Activated CD4-positive, alpha-beta T cell treated with anti-CD3 and anti-CD28 coated beads for 36 hours (primary cell): ENCODE measurements at regions not wholly inside any gene's neighbourhood (a gene's known extent, or its start where the extent isn't known, plus 50 kb on each side); places are given as distances from the start of the nearest gene placed in this dataset.

Experiments
- ATAC-seq: fragments of 200-7000 bp; cut with Tn5 transposase; one replicate; pipeline ENCODE4 v1.10.0; 2021; ENCODE audit warnings: mild to moderate bottlenecking, moderate library complexity
- CTCF ChIA-PET: fragments of 350-600 bp; sonication (Branson Sonifier 250); formaldehyde crosslinking; loops from one replicate; lab custom pipeline; 2021; ENCODE audit warnings: antibody characterized with exemption; lab: Charles Lee
- POLR2A ChIA-PET: fragments of 350-600 bp; sonication (Branson Sonifier 250); formaldehyde crosslinking; loops from one replicate; lab custom pipeline; 2021; ENCODE audit warnings: antibody characterized with exemption, inconsistent platforms; lab: Charles Lee
- DNase-seq: peaks from one replicate; pipeline ENCODE4 v3.0.0-alpha.2; 2020
- H3K27ac Mint-ChIP-seq: one replicate; pipeline ENCODE4 v1.8.0; 2021; ENCODE audit warnings: mixed read lengths
- H3K27me3 Mint-ChIP-seq: one replicate; pipeline ENCODE4 v1.8.0; 2021; ENCODE audit warnings: mixed read lengths
- H3K36me3 Mint-ChIP-seq: one replicate; pipeline ENCODE4 v1.8.0; 2021; ENCODE audit warnings: low read depth, mixed read lengths
- H3K4me1 Mint-ChIP-seq: one replicate; pipeline ENCODE4 v1.8.0; 2021; ENCODE audit warnings: mixed read lengths
- H3K4me3 Mint-ChIP-seq: one replicate; pipeline ENCODE4 v1.8.0; 2021; ENCODE audit warnings: mild to moderate bottlenecking, moderate library complexity, mixed read lengths
- H3K9me3 Mint-ChIP-seq: one replicate; pipeline ENCODE4 v1.8.0; 2021; ENCODE audit warnings: low read depth, mixed read lengths
- intact Hi-C, 2 experiments: fragments of 100-400 bp; cut with DNase I in 1 of 2; cut with micrococcal nuclease in 1 of 2; formaldehyde crosslinking; loops; one replicate each; pipeline versions ENCODE4 v1.14.2 to v1.15.1; 2022 to 2024; cut with DNase I, micrococcal nuclease

DNA sequence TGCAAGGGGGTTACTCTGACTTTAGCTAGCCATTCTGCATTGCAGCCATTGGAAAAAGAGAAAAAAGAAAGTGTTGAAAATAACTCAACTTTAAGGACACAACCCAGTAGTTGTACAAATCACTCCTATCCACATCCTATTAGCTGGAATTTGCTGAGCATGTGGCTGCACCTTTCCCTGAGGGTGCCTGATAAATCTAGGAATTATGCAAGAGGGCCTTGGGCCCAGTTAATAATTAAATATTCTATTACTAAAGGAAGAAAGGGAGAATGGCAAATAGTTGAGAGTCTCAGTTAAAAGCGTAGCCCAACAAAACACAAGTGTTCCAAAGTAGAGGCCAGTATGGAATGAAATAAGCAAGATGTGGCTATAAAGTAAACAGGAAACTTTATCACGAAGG, 200.9 kb upstream of the CNTNAP2 start:
- DNase-seq (no peak), ATAC-seq (no peak)
- ChIA-PET CTCF (no interaction called here), POLR2A (no interaction called here)
- Mint-ChIP-seq H3K9me3 (peaks cover 23% of the 10 kb centered on the region), H3K27me3 (no peaks in the 10 kb centered on the region), H3K4me1 (no peaks in the 10 kb centered on the region), H3K36me3 (no peaks in the 10 kb centered on the region), H3K4me3 (no peak overlapping the region), H3K27ac (no peak overlapping the region)
- intact Hi-C loops = no loop called here

DNA sequence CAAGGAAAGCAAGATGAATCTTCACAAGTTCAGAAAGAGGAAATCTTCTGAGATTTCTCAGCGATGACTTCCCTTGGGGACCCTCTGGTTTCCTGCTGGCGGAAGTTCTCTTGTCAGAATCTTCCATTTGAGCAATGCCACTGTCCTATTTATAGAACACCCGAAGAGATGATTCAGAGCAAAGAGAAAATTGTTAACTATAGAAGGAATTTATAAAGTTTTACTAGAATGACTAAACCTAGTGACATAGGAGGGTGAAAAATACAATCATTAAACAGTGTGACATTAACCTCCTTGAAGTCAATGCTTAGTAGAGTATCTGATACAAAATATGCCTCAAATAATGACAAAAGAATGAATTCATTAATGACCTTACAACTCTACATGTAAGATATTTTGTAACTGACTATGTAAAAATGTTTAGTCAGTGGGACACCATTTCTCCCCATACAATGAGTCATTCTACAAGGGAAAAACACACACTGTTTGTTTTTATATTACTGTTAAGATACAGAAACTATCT, 206.5 kb upstream of the CNTNAP2 start:
- H3K27ac Mint-ChIP-seq = no peak overlapping the region
- no peaks in the 10 kb centered on the region for H3K27me3 Mint-ChIP-seq
- H3K9me3 Mint-ChIP-seq = peaks cover 5% of the 10 kb centered on the region
- no peaks in the 10 kb centered on the region for H3K4me1 Mint-ChIP-seq
- no peaks in the 10 kb centered on the region for H3K36me3 Mint-ChIP-seq
- ChIA-PET POLR2A (no interaction called here), CTCF (no interaction called here)
- no peak for DNase-seq
- intact Hi-C loops = no loop called here
- no peak for ATAC-seq
- no peak overlapping the region for H3K4me3 Mint-ChIP-seq

DNA sequence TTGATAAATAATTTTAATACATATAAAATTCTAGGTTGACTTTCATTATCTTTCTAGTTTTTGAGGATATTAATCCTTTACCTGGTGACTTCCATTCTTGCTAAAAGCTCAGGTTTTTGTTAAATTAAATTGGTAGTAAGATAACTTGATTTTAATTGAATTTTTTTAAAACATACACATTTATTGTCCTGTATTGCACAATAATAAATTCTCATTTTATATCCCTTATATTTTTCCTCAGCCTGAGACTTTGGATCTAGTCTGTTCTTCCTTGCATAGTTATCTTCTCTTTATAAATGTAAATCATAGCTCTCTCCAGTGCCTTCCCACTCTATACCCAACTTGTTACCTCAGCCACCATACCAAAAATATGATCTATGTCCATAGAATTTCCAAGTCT, 212.9 kb upstream of the CNTNAP2 start:
- Mint-ChIP-seq H3K4me3 (no peak overlapping the region), H3K9me3 (peaks cover 5% of the 10 kb centered on the region), H3K27me3 (no peaks in the 10 kb centered on the region), H3K36me3 (no peaks in the 10 kb centered on the region), H3K4me1 (no peaks in the 10 kb centered on the region), H3K27ac (no peak overlapping the region)
- POLR2A ChIA-PET = no interaction called here
- ATAC-seq (no peak), DNase-seq (no peak)
- intact Hi-C loops = no loop called here
- CTCF ChIA-PET = interaction anchor here (1.5 kb wide), 1 partner anchor 11 kb away, joined by 3 read pairs; no protein-coding TSS in a partner anchor

DNA sequence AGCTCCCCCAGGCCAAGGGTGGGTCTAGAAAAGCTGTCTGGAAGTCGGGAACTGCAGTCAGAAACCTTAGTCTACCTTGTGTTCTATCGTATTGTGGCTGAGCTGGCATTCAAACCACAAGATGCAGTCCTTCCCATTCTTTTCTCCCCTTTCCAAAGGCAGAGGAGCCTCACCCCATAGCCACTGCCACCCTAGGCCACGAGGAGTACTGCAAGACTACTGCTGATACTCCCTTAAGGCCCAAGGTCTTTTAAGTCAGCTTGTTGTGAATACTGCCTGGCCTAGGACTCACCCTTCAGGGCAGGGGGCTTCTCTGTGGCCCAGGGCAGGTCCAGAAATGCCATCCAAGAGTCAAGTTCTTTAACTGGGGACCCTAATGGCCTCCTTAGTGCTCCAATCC, 214.5 kb upstream of the CNTNAP2 start:
- peaks cover 6% of the 10 kb centered on the region for H3K9me3 Mint-ChIP-seq
- ATAC-seq = no peak
- ChIA-PET CTCF (interaction anchor here (0.6 kb wide), 1 partner anchor 773 kb away, joined by 3 read pairs; no protein-coding TSS in a partner anchor), POLR2A (no interaction called here)
- DNase-seq = no peak
- no peak overlapping the region for H3K4me3 Mint-ChIP-seq
- H3K27ac Mint-ChIP-seq = no peak overlapping the region
- no peaks in the 10 kb centered on the region for H3K36me3 Mint-ChIP-seq
- no peaks in the 10 kb centered on the region for H3K27me3 Mint-ChIP-seq
- intact Hi-C loops = no loop called here
- no peaks in the 10 kb centered on the region for H3K4me1 Mint-ChIP-seq

DNA sequence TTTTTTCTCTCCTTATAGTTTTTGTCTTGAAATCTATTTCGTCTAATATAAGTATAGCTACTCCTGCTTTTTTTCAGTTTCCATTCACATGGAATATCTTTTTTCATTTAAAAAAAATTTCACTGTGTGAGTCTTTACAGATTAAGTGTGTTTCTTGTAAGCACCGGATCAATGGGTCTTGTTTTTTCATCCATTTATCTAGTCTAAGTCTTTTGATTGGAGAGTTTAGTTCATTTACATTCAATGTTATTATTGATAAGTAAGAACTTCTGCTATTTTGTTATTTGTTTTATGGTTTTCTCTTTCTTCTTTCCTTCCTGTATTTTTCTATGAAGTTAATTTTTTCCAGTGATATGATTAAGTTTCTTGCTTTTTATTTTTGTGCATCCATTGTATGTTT, 216.7 kb upstream of the CNTNAP2 start:
- H3K27ac Mint-ChIP-seq = no peak overlapping the region
- ChIA-PET CTCF (no interaction called here), POLR2A (no interaction called here)
- H3K4me3 Mint-ChIP-seq = no peak overlapping the region
- H3K9me3 Mint-ChIP-seq = peaks cover 9% of the 10 kb centered on the region
- no peak for ATAC-seq
- H3K27me3 Mint-ChIP-seq = no peaks in the 10 kb centered on the region
- no peaks in the 10 kb centered on the region for H3K36me3 Mint-ChIP-seq
- H3K4me1 Mint-ChIP-seq = no peaks in the 10 kb centered on the region
- DNase-seq = no peak
- intact Hi-C loops = no loop called here

DNA sequence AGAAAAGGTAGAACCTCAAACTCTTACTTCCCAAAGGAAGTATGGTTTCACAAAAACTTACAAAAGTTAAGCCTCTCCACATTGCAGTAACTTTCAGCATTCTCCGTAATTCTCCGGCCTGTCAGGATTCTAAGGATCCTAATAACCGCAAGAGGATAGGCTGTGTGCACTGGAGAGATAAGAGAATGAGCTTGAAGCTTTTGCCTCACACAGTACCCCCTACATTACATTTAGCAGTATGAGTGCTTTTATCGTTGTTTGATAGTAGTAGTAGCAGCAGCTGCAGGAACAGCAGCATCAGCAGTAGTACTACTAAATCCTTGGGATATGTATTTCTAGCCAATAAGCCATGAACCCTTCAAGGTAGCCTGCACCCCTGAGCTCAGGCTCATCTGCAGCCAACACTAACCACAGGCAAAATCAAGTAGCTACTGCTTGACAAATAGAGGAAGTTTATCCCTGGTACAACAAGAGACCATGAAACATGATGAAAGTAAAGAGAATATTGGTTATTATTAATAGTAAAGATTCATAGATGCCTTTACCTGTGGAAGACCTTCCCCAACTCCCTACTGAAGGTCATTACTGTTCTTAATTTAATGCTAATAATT, 222.6 kb upstream of the CNTNAP2 start:
- ATAC-seq = no peak
- no peak for DNase-seq
- intact Hi-C loops = no loop called here
- no peak overlapping the region for H3K27ac Mint-ChIP-seq
- H3K9me3 Mint-ChIP-seq = peaks cover 9% of the 10 kb centered on the region
- no peaks in the 10 kb centered on the region for H3K4me1 Mint-ChIP-seq
- POLR2A ChIA-PET = no interaction called here
- H3K36me3 Mint-ChIP-seq = no peaks in the 10 kb centered on the region
- H3K27me3 Mint-ChIP-seq = no peaks in the 10 kb centered on the region
- H3K4me3 Mint-ChIP-seq = no peak overlapping the region
- CTCF ChIA-PET = no interaction called here

DNA sequence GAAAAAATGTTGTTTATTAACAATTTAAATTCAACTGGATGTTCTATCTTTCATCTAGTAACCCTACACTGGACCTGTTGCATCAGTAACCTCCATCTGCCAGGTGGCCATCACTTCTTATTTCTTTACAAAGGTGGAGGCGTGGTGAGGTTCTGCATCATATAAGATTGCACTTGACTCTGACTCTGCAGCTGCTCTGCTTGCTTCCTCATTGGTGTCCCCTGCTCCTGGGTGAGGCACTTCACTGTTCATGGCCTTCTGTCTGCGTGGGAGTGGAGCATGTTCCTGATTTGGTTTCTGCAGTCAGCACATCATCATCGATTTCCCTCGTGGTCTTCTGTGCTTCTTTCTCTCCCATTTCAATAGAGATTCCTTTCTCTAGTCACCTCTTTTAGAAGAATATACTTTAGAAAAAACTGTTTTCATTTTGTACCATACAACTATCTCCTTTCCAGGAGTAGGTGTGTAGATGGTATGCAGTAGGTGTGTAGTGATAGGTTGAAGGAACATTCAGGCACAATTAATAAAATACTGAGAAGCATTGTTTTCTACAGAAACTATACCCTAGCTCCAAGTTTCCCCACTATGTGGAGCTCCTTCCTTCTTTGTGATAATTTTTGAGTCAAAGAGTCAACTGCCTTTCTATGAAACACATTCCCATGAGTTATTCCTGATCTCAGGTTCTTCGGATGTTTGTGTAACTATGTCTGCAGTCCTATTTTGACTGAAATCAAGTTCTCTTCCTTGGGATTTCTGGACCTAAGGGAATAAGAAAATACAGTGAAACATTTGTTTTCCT, 231.7 kb upstream of the CNTNAP2 start:
- POLR2A ChIA-PET = no interaction called here
- no peak for ATAC-seq
- Mint-ChIP-seq H3K4me3 (no peak overlapping the region), H3K27ac (no peak overlapping the region), H3K27me3 (no peaks in the 10 kb centered on the region), H3K36me3 (no peaks in the 10 kb centered on the region), H3K9me3 (no peaks in the 10 kb centered on the region), H3K4me1 (no peaks in the 10 kb centered on the region)
- CTCF ChIA-PET = no interaction called here
- intact Hi-C loops = no loop called here
- DNase-seq = no peak

DNA sequence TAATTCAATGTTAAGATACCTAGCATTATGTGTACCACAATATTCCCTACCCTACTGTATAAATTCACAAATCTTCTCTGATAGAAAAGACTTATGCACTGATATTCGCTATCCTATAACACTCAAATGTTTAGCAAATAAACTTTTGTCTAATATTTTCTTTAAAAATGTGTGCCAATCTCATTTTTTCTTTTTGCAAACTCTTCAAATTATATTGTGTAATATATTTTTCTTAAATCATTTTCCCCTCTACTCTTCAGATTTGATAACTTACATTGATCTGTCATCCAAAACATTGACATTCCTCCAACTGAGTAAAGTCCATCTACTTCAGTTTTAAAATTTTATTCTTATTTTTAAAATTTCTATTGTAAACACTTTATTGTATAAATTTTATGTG, 240.2 kb upstream of the CNTNAP2 start:
- Mint-ChIP-seq H3K36me3 (no peaks in the 10 kb centered on the region), H3K27ac (no peak overlapping the region), H3K4me3 (no peak overlapping the region), H3K4me1 (no peaks in the 10 kb centered on the region), H3K9me3 (peaks cover 2% of the 10 kb centered on the region), H3K27me3 (no peaks in the 10 kb centered on the region)
- POLR2A ChIA-PET = no interaction called here
- intact Hi-C loops = no loop called here
- CTCF ChIA-PET = no interaction called here
- DNase-seq (no peak), ATAC-seq (no peak)

DNA sequence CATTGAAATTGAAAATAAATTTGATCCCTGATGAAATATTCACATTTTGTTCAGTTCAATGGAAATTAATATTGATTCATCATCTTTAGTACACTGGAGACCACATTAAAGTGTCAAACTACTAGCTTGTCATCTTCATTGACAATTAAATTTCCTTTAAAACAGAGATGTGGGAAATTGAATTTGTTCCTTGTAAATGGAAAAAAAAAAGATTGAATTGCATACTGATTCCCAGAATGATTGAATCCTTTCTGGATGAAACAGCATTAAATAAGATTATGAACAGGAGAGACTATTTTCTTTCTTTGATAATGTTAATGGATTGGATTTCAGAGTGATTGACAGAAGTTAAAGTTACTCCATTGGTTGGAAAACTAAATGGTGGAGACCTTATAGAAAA, 241.3 kb upstream of the CNTNAP2 start:
- intact Hi-C loops = no loop called here
- H3K4me1 Mint-ChIP-seq = no peaks in the 10 kb centered on the region
- no peak overlapping the region for H3K27ac Mint-ChIP-seq
- DNase-seq = no peak
- no peaks in the 10 kb centered on the region for H3K27me3 Mint-ChIP-seq
- H3K4me3 Mint-ChIP-seq = no peak overlapping the region
- peaks cover 2% of the 10 kb centered on the region for H3K9me3 Mint-ChIP-seq
- H3K36me3 Mint-ChIP-seq = no peaks in the 10 kb centered on the region
- POLR2A ChIA-PET = no interaction called here
- no peak for ATAC-seq
- CTCF ChIA-PET = no interaction called here

DNA sequence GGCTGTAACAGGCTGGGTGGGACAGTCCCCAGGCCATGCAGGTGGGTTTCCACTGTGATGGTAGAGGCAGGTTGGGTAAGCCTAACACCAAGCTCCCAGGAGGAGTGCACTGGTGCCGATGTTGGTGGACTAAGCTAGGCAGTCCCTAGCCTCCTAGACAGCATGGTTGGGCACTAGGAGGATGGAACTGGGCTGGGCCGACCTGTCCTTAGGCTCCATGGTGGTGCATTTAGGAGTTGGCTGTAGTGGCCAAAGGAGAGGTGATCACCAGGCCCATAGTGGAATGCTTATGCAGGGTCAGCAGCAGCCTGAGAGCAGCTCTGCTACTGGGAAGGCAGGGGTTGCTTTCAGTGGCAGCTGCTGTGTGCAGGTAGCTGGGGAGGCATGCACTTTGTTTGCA, 247.7 kb upstream of the CNTNAP2 start:
- H3K36me3 Mint-ChIP-seq = peaks cover 1% of the 10 kb centered on the region
- DNase-seq = no peak
- no peaks in the 10 kb centered on the region for H3K4me1 Mint-ChIP-seq
- H3K27me3 Mint-ChIP-seq = no peaks in the 10 kb centered on the region
- POLR2A ChIA-PET = no interaction called here
- no peak for ATAC-seq
- peaks cover 14% of the 10 kb centered on the region for H3K9me3 Mint-ChIP-seq
- H3K4me3 Mint-ChIP-seq = no peak overlapping the region
- no peak overlapping the region for H3K27ac Mint-ChIP-seq
- CTCF ChIA-PET = interaction anchor here (0.5 kb wide), 1 partner anchor 26 kb away, joined by 3 read pairs; no protein-coding TSS in a partner anchor
- intact Hi-C loops = no loop called here

DNA sequence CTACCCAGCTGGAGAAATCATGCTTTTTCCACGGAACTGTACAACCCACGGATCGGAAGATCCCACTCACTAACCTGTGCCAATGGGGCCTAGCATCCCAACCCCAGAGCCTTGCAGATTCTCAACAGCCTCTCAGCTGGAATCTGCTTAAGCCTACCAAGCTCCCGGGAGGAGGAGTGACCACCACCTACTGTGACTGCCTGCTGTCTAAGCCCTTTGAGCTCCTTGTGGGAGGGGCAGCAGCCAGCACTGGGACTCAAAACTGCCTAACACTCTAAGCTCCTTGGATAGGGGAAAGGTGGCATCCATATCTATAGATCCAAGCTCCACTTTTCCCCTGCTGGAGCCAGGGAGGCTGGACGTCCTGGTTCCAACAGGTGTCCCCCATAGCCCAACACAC, 254.4 kb upstream of the CNTNAP2 start:
- Mint-ChIP-seq H3K4me3 (no peak overlapping the region), H3K4me1 (no peaks in the 10 kb centered on the region), H3K27ac (no peak overlapping the region), H3K36me3 (peaks cover 1% of the 10 kb centered on the region), H3K9me3 (peaks cover 10% of the 10 kb centered on the region), H3K27me3 (no peaks in the 10 kb centered on the region)
- no peak for DNase-seq
- CTCF ChIA-PET = no interaction called here
- no peak for ATAC-seq
- intact Hi-C loops = no loop called here
- POLR2A ChIA-PET = no interaction called here

DNA sequence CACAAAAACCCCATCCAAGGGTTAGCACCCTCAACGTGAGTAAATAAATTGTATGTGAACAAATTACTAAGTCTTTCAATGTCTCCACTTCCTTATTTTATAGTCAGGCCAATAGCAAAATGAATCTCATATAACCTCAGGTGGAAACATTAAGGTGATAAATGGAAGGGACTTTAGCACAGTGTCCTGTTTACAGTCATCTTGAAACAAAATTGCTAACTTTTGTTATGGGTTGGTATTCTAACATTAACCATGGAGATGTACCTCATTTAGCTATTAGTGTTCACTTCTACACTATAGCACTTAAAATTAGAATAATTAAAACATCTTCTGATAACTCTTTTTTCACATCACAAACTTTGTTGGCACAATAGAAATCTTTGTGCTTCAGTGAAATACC, 255.8 kb upstream of the CNTNAP2 start:
- no peaks in the 10 kb centered on the region for H3K27me3 Mint-ChIP-seq

More for the DNA sequence above, 255.8 kb upstream of the CNTNAP2 start:
- peaks cover 9% of the 10 kb centered on the region for H3K9me3 Mint-ChIP-seq
- CTCF ChIA-PET = no interaction called here
- no peak overlapping the region for H3K4me3 Mint-ChIP-seq
- ATAC-seq (no peak), DNase-seq (no peak)
- POLR2A ChIA-PET = no interaction called here
- H3K36me3 Mint-ChIP-seq = no peaks in the 10 kb centered on the region
- intact Hi-C loops = no loop called here
- no peak overlapping the region for H3K27ac Mint-ChIP-seq
- H3K4me1 Mint-ChIP-seq = no peaks in the 10 kb centered on the region
